Bronchial epithelial cell (primary cell): ENCODE measurements at regions not wholly inside any gene's neighbourhood (a gene's known extent, or its start where the extent isn't known, plus 50 kb on each side); places are given as distances from the start of the nearest gene placed in this dataset.

ENCODE experiments used
- DNase-seq: peaks from one replicate; pipeline ENCODE4 v3.0.0-alpha.2; 2010; ENCODE audit warnings: low read depth
- FAIRE-seq: peaks from 2 replicates; lab custom pipeline; 2011; peaks lifted over from hg19 to GRCh38; lab: Jason Lieb, UNC
- H3K27me3 ChIP-seq: 2 replicates; pipeline ENCODE4 v1.5.1; 2011; ENCODE audit warnings: low read length; ENCODE audit not compliant: control insufficient read depth, insufficient read depth
- H3K36me3 ChIP-seq: 2 replicates; pipeline ENCODE4 v1.5.1; 2011; ENCODE audit warnings: low read length; ENCODE audit not compliant: control insufficient read depth, insufficient read depth
- H3K4me3 ChIP-seq: 2 replicates; pipeline ENCODE4 v1.5.1; 2011; ENCODE audit warnings: mild to moderate bottlenecking, low read depth, low read length, control low read depth
- CTCF ChIP-seq: IDR thresholded peaks from 2 replicates; pipeline ENCODE4 v1.5.1; 2011; ENCODE audit warnings: mild to moderate bottlenecking, moderate library complexity, low read length, control low read depth, inconsistent platforms; ENCODE audit not compliant: insufficient read depth, severe bottlenecking

GRCh38 chr10:121311812-121312443 lies 286.3 kb downstream of the FGFR2 start:
- no peaks in the 10 kb centered on the region for H3K36me3 ChIP-seq
- no peak for TF ChIP-seq CTCF
- DNase-seq (no peak), FAIRE-seq (peak; percentile 40)
- H3K4me3 ChIP-seq = no peak overlapping the region
- H3K27me3 ChIP-seq = no peaks in the 10 kb centered on the region

- Histone ChIP-seq H3K36me3 (no peaks in the 10 kb centered on the region), H3K27me3 (no peaks in the 10 kb centered on the region), H3K4me3 (no peak overlapping the region)
- peak; percentile 75 for DNase-seq
- no peak for FAIRE-seq
- no peak for TF ChIP-seq CTCF
Measured at GRCh38 chr10:121312587-121312986, 285.7 kb downstream of the FGFR2 start.

- TF ChIP-seq CTCF = no peak
- DNase-seq = peak; percentile 96
- no peaks in the 10 kb centered on the region for H3K36me3 ChIP-seq
- peak; percentile 93 for FAIRE-seq
- H3K27me3 ChIP-seq = no peaks in the 10 kb centered on the region
- no peak overlapping the region for H3K4me3 ChIP-seq
Measured at GRCh38 chr10:121313119-121313875, 284.9 kb downstream of the FGFR2 start.

GRCh38 chr10:121316432-121316831 lies 281.8 kb downstream of the FGFR2 start:
- DNase-seq (no peak), FAIRE-seq (no peak)
- Histone ChIP-seq H3K36me3 (no peaks in the 10 kb centered on the region), H3K4me3 (no peak overlapping the region), H3K27me3 (no peaks in the 10 kb centered on the region)
- no peak for TF ChIP-seq CTCF

- Histone ChIP-seq H3K4me3 (no peak overlapping the region), H3K36me3 (no peaks in the 10 kb centered on the region), H3K27me3 (no peaks in the 10 kb centered on the region)
- TF ChIP-seq CTCF = no peak
- DNase-seq = no peak
- FAIRE-seq = no peak
Measured at GRCh38 chr10:121317374-121317773, 280.9 kb downstream of the FGFR2 start.
